Esophagus squamous epithelium (tissue), 5 donors: ENCODE measurements at regions not wholly inside any gene's neighbourhood (a gene's known extent, or its start where the extent isn't known, plus 50 kb on each side); places are given as distances from the start of the nearest gene placed in this dataset.

Experiments
- DNase-seq: peaks from one replicate; lab custom pipeline; 2025; lab: John Stamatoyannopoulos, UW
- H3K27ac ChIP-seq, 4 donors: fragments of 200-600 bp; sonication (generic); one replicate each; pipeline ENCODE4 v1.5.1; 2016 to 2019; ENCODE audit warnings: mild to moderate bottlenecking in 1 of 4
- H3K27me3 ChIP-seq, 4 donors: fragments of 200-600 bp; sonication (generic); 1 replicate in 3 of 4; 2 replicates in 1 of 4; pipeline versions ENCODE4 v1.5.1 to v1.6.0; 2017 to 2021; ENCODE audit warnings: antibody characterized with exemption in 1 of 4
- H3K36me3 ChIP-seq, 3 donors: fragments of 200-600 bp; sonication (generic); one replicate each; pipeline ENCODE4 v1.5.1; 2016 to 2019
- H3K4me1 ChIP-seq, 3 donors: fragments of 200-600 bp; sonication (generic); one replicate each; pipeline ENCODE4 v1.5.1; 2017 to 2019
- H3K4me3 ChIP-seq, 4 donors: fragments of 200-600 bp; sonication (generic); 1 replicate in 3 of 4; 2 replicates in 1 of 4; pipeline ENCODE4 v1.5.1; 2016 to 2019; ENCODE audit warnings: mild to moderate bottlenecking in 2 of 4, moderate library complexity in 1 of 4
- H3K9me3 ChIP-seq, 3 donors: fragments of 200-600 bp; sonication (generic); one replicate each; pipeline ENCODE4 v1.5.1; 2016 to 2019
- POLR2A ChIP-seq, 4 donors: fragments of 450-650 bp; IDR thresholded peaks; one replicate each; pipeline ENCODE4 v1.6.1; 2017; ENCODE audit warnings: antibody characterized with exemption in 4 of 4, mild to moderate bottlenecking in 4 of 4, moderate library complexity in 3 of 4
- WGBS, 2 donors: methylation state at CpG; one replicate each; pipeline ENCODE4 v1.1.5; 2018; 5-methylcytosine and 5-hydroxymethylcytosine counted together
- intact Hi-C: fragments of 100-400 bp; cut with DNase I; formaldehyde crosslinking; loops from one replicate; pipeline ENCODE4 v1.15.0; 2022
- TF ChIP-seq, protein P1 (sequence below), 6 experiments: fragments of 450-650 bp in 4 of 6; fragments of 200-600 bp in 2 of 6; sonication (generic) in 2 of 6; IDR thresholded peaks; one replicate each; pipeline ENCODE4 v1.5.1; 2016 to 2019; ENCODE audit warnings: antibody characterized with exemption in 6 of 6, mild to moderate bottlenecking in 4 of 6, moderate library complexity in 4 of 6
- donor health status: DM: yes; HTN: yes; CAD: no.

DNA sequence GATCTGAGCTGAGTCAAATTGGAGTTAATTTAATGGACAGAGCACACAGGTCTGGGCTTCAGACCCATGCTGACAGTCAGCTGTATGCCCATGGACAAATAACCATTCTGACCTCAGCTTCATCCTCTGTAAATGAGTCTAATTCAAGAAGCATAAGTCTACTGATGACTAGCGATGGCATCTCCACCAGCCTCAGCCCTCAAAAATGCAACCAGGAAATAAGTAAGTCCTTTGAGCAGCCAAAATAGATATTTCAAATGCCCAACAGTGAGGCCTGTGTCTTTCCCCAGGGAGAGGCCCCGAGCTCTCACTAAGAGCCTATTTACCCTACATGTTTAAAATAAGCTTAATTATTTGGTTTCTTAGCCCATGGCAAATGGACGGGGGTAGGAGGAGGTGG lies 114.2 kb upstream of the MTHFD1L start:
- no peaks in the 10 kb centered on the region for H3K9me3 ChIP-seq
- WGBS, 2 donors = 84 to 100% methylated on average over 1 to 3 of the region's 3 CpGs
- intact Hi-C loops = no loop called here
- no peaks in the 10 kb centered on the region for H3K36me3 ChIP-seq
- no peak for TF ChIP-seq POLR2A (IDR thresholded peaks at IDR 0.05)
- TF ChIP-seq, protein P1, sequence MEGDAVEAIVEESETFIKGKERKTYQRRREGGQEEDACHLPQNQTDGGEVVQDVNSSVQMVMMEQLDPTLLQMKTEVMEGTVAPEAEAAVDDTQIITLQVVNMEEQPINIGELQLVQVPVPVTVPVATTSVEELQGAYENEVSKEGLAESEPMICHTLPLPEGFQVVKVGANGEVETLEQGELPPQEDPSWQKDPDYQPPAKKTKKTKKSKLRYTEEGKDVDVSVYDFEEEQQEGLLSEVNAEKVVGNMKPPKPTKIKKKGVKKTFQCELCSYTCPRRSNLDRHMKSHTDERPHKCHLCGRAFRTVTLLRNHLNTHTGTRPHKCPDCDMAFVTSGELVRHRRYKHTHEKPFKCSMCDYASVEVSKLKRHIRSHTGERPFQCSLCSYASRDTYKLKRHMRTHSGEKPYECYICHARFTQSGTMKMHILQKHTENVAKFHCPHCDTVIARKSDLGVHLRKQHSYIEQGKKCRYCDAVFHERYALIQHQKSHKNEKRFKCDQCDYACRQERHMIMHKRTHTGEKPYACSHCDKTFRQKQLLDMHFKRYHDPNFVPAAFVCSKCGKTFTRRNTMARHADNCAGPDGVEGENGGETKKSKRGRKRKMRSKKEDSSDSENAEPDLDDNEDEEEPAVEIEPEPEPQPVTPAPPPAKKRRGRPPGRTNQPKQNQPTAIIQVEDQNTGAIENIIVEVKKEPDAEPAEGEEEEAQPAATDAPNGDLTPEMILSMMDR (IDR thresholded peaks at IDR 0.05) = no peak
- no peak overlapping the region for H3K4me3 ChIP-seq
- H3K27ac ChIP-seq = peak overlapping the region in 3 of 4 donors; percentile 15 to 35 (median 34)
- no peak for DNase-seq
- H3K27me3 ChIP-seq = no peaks in the 10 kb centered on the region
- H3K4me1 ChIP-seq = peaks cover 0 to 50% (median 3%) of the 10 kb centered on the region in 3 donors

DNA sequence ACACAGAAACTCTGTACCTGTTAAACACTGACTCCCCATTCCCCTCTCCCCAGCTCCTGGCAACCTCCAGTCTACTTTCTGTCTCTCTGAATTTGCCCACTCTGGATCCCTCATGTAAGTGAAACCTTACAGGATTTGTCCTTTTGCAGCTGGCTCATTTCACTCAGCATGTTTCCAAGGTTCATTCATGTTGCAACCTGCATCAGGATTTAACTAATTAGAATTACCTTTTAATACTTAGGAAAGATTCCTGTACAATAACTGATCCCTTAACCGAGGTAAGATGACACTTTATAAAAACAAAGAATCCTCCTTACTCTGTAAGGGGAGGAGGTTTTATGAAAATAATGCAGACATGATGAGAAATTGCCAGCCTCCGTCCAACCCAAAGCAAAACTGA lies 113.1 kb upstream of the MTHFD1L start:
- Histone ChIP-seq H3K36me3 (no peaks in the 10 kb centered on the region), H3K4me3 (no peak overlapping the region), H3K27me3 (no peaks in the 10 kb centered on the region), H3K27ac (peak overlapping the region in 1 of 4 donors; percentile 16), H3K9me3 (no peaks in the 10 kb centered on the region), H3K4me1 (peaks cover 0 to 39% (median 3%) of the 10 kb centered on the region in 3 donors)
- no peak for DNase-seq
- TF ChIP-seq, protein P1 (IDR thresholded peaks at IDR 0.05) = no peak
- TF ChIP-seq POLR2A (IDR thresholded peaks at IDR 0.05) = no peak
- intact Hi-C loops = no loop called here
- 38 to 48% methylated on average over 2 of the region's 2 CpGs for WGBS, 2 donors

DNA sequence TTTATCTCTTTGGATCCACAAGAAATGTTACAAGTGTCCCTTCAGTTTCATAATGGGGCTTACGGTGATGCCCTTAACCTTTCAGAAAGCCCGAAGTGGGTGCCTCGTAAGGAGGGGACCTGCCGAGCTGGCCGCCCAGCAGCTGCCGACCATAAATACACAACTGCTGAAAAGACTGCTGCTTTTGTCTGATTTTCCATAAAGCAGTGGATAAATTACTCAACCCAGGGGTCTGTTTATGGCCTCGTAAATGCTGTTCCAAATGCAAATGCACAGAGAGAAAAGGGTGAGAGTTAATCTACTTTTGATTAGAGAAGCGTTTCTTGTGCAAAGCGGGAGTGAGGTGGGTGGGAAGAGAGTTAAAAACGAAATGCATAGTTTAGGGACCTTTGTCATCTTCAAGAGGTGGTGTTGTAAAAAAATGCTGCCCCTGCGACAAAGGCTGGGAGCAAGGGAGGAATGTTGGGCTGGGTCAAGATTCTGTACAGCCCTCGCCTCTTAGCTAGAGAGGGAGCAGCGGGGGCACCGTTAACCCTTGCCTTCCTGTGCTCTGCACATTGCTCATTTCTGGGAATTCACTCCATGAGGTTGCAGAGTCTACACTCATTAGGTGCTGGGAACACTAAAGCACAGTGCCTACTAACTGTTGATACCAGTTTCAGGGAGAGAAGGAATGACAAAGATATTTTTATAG lies 112.0 kb upstream of the MTHFD1L start:
- Histone ChIP-seq H3K36me3 (no peaks in the 10 kb centered on the region), H3K9me3 (no peaks in the 10 kb centered on the region), H3K27ac (no peak overlapping the region), H3K4me3 (no peak overlapping the region), H3K4me1 (peaks cover 0 to 28% (median 3%) of the 10 kb centered on the region in 3 donors), H3K27me3 (no peaks in the 10 kb centered on the region)
- DNase-seq = no peak
- intact Hi-C loops = no loop called here
- 62 to 69% methylated on average over 14 of the region's 14 CpGs for WGBS, 2 donors
- TF ChIP-seq POLR2A (IDR thresholded peaks at IDR 0.05) = no peak
- TF ChIP-seq, protein P1 (IDR thresholded peaks at IDR 0.05) = no peak

DNA sequence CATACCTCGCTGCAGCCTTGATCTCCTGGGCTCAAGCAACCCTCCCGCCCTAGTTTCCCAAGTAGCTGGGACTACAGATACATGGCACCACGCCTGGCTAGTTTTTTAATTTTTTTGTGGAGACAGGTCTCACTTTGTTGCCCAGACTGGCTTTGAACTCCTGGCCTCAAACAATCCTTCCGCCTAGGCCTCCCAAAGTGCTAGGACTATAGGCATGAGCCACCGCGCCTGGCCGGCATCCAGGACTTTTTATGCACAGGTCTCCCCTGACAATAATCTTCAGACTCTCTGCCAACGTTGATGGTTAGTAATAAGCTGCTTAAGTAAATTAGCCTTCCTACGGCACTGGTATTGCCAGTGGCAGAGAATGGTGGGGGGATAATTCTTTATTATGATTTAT lies 110.5 kb upstream of the MTHFD1L start:
- intact Hi-C loops = no loop called here
- DNase-seq = no peak
- Histone ChIP-seq H3K27me3 (no peaks in the 10 kb centered on the region), H3K27ac (no peak overlapping the region), H3K4me1 (peaks cover 0 to 28% (median 3%) of the 10 kb centered on the region in 3 donors), H3K9me3 (no peaks in the 10 kb centered on the region), H3K4me3 (no peak overlapping the region), H3K36me3 (no peaks in the 10 kb centered on the region)
- no peak for TF ChIP-seq POLR2A (IDR thresholded peaks at IDR 0.05)
- TF ChIP-seq, protein P1 (IDR thresholded peaks at IDR 0.05) = no peak
- 61 to 73% methylated on average over 8 to 9 of the region's 9 CpGs for WGBS, 2 donors

DNA sequence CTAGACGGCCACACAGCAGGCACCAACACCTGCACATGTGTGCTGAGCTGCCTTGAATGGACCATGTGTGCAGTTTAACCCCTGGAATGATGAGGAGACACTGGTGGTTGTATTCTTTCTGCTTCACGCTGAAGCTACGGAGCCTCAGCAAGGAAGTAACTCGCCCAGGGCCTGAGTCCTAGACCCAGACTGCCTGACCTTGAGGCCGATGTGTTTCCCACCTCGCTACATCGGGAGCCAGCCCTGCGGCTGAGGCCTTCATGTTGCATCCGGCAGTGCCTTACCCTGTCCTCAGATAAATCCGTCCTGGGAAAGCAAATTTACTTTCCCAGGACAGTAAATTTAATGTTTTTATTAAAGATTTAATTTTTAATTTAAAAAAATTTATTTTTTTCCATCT lies 110.0 kb upstream of the MTHFD1L start:
- no peak overlapping the region for H3K4me3 ChIP-seq

More for the DNA sequence above, 110.0 kb upstream of the MTHFD1L start:
- intact Hi-C loops = no loop called here
- WGBS, 2 donors = 82 to 89% methylated on average over 9 to 10 of the region's 10 CpGs
- Histone ChIP-seq H3K4me1 (peaks cover 0 to 28% (median 3%) of the 10 kb centered on the region in 3 donors), H3K9me3 (no peaks in the 10 kb centered on the region), H3K27ac (no peak overlapping the region), H3K36me3 (no peaks in the 10 kb centered on the region), H3K27me3 (no peaks in the 10 kb centered on the region)
- TF ChIP-seq POLR2A (IDR thresholded peaks at IDR 0.05) = no peak
- TF ChIP-seq, protein P1 (IDR thresholded peaks at IDR 0.05) = no peak
- DNase-seq = no peak
